Panc1 (cell line): ENCODE measurements at regions not wholly inside any gene's neighbourhood (a gene's known extent, or its start where the extent isn't known, plus 50 kb on each side); places are given as distances from the start of the nearest gene placed in this dataset.

Source experiments
- ATAC-seq: fragments of 200-7000 bp; cut with Tn5 transposase; 2 replicates; pipeline ENCODE4 v1.9.1; 2020; ENCODE audit warnings: mild to moderate bottlenecking, moderate library complexity
- BruUV-seq: library from RNA; stranded (reverse); fragments of 400-500 nt; replicated peaks from 2 replicates; lab custom pipeline; 2021; lab: Mats Ljungman, UMichigan
- CTCF ChIA-PET: fragments of 300-600 bp; sonication (Branson Sonifier 250); formaldehyde crosslinking; loops from one replicate; lab custom pipeline; 2022; ENCODE audit warnings: antibody characterized with exemption; lab: Charles Lee
- POLR2A ChIA-PET: fragments of 300-600 bp; sonication (Branson Sonifier 250); formaldehyde crosslinking; loops from one replicate; lab custom pipeline; 2022; ENCODE audit warnings: antibody characterized with exemption; lab: Charles Lee
- DNase-seq: peaks from one replicate; pipeline ENCODE4 v3.0.0-alpha.2; 2010; ENCODE audit warnings: low read depth, low spot score
- H3K27ac ChIP-seq: 2 replicates; pipeline ENCODE4 v1.5.1; 2011; ENCODE audit warnings: mild to moderate bottlenecking, low read length, inconsistent platforms
- H3K27me3 ChIP-seq: fragments of 200-500 bp; sonication (Bioruptor generic); 2 replicates; pipeline ENCODE4 v1.6.0; 2014; ENCODE audit warnings: low read length, inconsistent platforms; ENCODE audit not compliant: control insufficient read depth, insufficient read depth
- H3K36me3 ChIP-seq: fragments of 200-500 bp; sonication (Bioruptor generic); 2 replicates; pipeline ENCODE4 v1.5.1; 2014; ENCODE audit warnings: inconsistent platforms, mild to moderate bottlenecking, low read length, moderate library complexity; ENCODE audit not compliant: control insufficient read depth, insufficient read depth
- H3K4me1 ChIP-seq: 2 replicates; pipeline ENCODE4 v1.5.1; 2011; ENCODE audit warnings: inconsistent platforms, mild to moderate bottlenecking, low read length, moderate library complexity; ENCODE audit not compliant: control insufficient read depth, insufficient read depth
- H3K4me3 ChIP-seq, 2 experiments: 2 replicates each; pipeline ENCODE4 v1.5.1; 2011 to 2012; ENCODE audit warnings: low read depth in 2 of 2, low read length in 2 of 2, mild to moderate bottlenecking in 2 of 2, inconsistent platforms in 1 of 2, moderate library complexity in 1 of 2
- H3K9me3 ChIP-seq: fragments of 200-500 bp; sonication (Bioruptor generic); 2 replicates; pipeline ENCODE4 v1.5.1; 2014; ENCODE audit warnings: low read depth, mild to moderate bottlenecking, inconsistent platforms, low read length, moderate library complexity; ENCODE audit not compliant: control insufficient read depth, insufficient read depth
- CTCF ChIP-seq: fragments of 450-650 bp; IDR thresholded peaks from 2 replicates; pipeline ENCODE4 v1.5.1; 2017; ENCODE audit warnings: mild to moderate bottlenecking
- POLR2AphosphoS5 ChIP-seq: IDR thresholded peaks from 2 replicates; pipeline ENCODE4 v1.6.1; 2012; ENCODE audit warnings: mild to moderate bottlenecking, low read depth, low read length, moderate library complexity
- REST ChIP-seq, 2 experiments: IDR thresholded peaks; 2 replicates each; pipeline ENCODE4 v1.6.1; 2011 to 2012; ENCODE audit warnings: low read depth in 2 of 2, control low read depth in 1 of 2, low read length in 1 of 2, mild to moderate bottlenecking in 1 of 2, moderate library complexity in 1 of 2; ENCODE audit not compliant: insufficient read depth in 1 of 2
- SIN3A ChIP-seq: IDR thresholded peaks from 2 replicates; pipeline ENCODE4 v1.6.1; 2012; ENCODE audit warnings: low read depth, mild to moderate bottlenecking, low read length, moderate library complexity, borderline replicate concordance; ENCODE audit not compliant: insufficient read depth
- TCF7L2 ChIP-seq: IDR thresholded peaks from 2 replicates; pipeline ENCODE4 v1.6.1; 2011; ENCODE audit warnings: mild to moderate bottlenecking, low read depth, low read length, inconsistent platforms
- in situ Hi-C: cut with HindIII; loops from 2 replicates; pipeline ENCODE4 v1.10.0; 2016; ENCODE audit warnings: low sequenced_read_pairs, low pct_unique_long_range_greater_than_20kb
- intact Hi-C: fragments of 100-400 bp; cut with micrococcal nuclease; formaldehyde crosslinking; loops from one replicate; pipeline ENCODE4 v1.10.0; 2022; ENCODE audit not compliant: unreplicated experiment

- no peak for DNase-seq
- ChIA-PET POLR2A (no interaction called here), CTCF (no interaction called here)
- no peaks in the 10 kb centered on the region for H3K36me3 ChIP-seq
- no peak overlapping the region for H3K4me3 ChIP-seq
- H3K4me1 ChIP-seq = no peaks in the 10 kb centered on the region
- ATAC-seq = no peak
- TF ChIP-seq SIN3A (no peak), POLR2AphosphoS5 (no peak), CTCF (no peak), REST (IDR thresholded peaks at IDR 0.05; ENCODE audit: insufficient read depth in 1 of 2, low read depth in 2 of 2, low read length in 1 of 2) (no peak), TCF7L2 (no peak)
- in situ Hi-C loops (no loop called here), intact Hi-C loops (no loop called here)
- no peaks in the 10 kb centered on the region for H3K27me3 ChIP-seq
- no peaks in the 10 kb centered on the region for H3K9me3 ChIP-seq
- H3K27ac ChIP-seq = no peak overlapping the region
- no TSS peak for BruUV-seq
Measured at GRCh38 chr13:59607172-59607571, 556.6 kb downstream of the DIAPH3 start.

- DNase-seq = no peak
- ATAC-seq = no peak
- Histone ChIP-seq H3K4me3 (no peak overlapping the region), H3K4me1 (no peaks in the 10 kb centered on the region), H3K9me3 (no peaks in the 10 kb centered on the region), H3K27ac (no peak overlapping the region), H3K36me3 (no peaks in the 10 kb centered on the region), H3K27me3 (no peaks in the 10 kb centered on the region)
- in situ Hi-C loops (no loop called here), intact Hi-C loops (no loop called here)
- no TSS peak for BruUV-seq
- POLR2A ChIA-PET = no interaction called here
- TF ChIP-seq POLR2AphosphoS5 (no peak), SIN3A (no peak), CTCF (no peak), REST (IDR thresholded peaks at IDR 0.05; ENCODE audit: insufficient read depth in 1 of 2, low read depth in 2 of 2, low read length in 1 of 2) (no peak), TCF7L2 (no peak)
- CTCF ChIA-PET = no interaction called here
Measured at GRCh38 chr13:59607780-59608233, 555.9 kb downstream of the DIAPH3 start.
